Upper lobe of right lung (tissue), 1 donor: ENCODE measurements at regions not wholly inside any gene's neighbourhood (a gene's known extent, or its start where the extent isn't known, plus 50 kb on each side); places are given as distances from the start of the nearest gene placed in this dataset.
A peak's percentile ranks its signal among the peaks of the same experiment; 100 is the strongest.

ENCODE experiments used
- ATAC-seq: fragments of 200-7000 bp; cut with Tn5 transposase; one replicate; pipeline ENCODE4 v1.9.1; 2020; ENCODE audit warnings: mild to moderate bottlenecking, moderate library complexity
- DNase-seq: peaks from one replicate; pipeline ENCODE4 v3.0.0-alpha.2; 2020
- H3K27ac ChIP-seq: fragments of 200-600 bp; one replicate; pipeline ENCODE4 v1.8.0; 2022
- H3K27me3 ChIP-seq: fragments of 200-600 bp; one replicate; pipeline ENCODE4 v1.8.0; 2022; ENCODE audit warnings: mild to moderate bottlenecking
- H3K36me3 ChIP-seq: fragments of 200-600 bp; one replicate; pipeline ENCODE4 v1.8.0; 2022
- H3K4me1 ChIP-seq: fragments of 200-600 bp; one replicate; pipeline ENCODE4 v1.8.0; 2022
- H3K4me3 ChIP-seq: fragments of 200-600 bp; one replicate; pipeline ENCODE4 v1.8.0; 2022; ENCODE audit warnings: mild to moderate bottlenecking
- H3K9me3 ChIP-seq: fragments of 200-600 bp; one replicate; pipeline ENCODE4 v1.8.0; 2022
- intact Hi-C: fragments of 100-400 bp; cut with DNase I; formaldehyde crosslinking; loops from one replicate; pipeline ENCODE4 v1.11.0; 2022
- TF ChIP-seq, protein P1 (sequence below): fragments of 200-600 bp; IDR thresholded peaks from one replicate; pipeline ENCODE4 v1.8.0; 2022; ENCODE audit warnings: antibody characterized with exemption
- donor health status: DM: no; HTN: yes; CAD: no; lungs with severe emphysema.

DNA sequence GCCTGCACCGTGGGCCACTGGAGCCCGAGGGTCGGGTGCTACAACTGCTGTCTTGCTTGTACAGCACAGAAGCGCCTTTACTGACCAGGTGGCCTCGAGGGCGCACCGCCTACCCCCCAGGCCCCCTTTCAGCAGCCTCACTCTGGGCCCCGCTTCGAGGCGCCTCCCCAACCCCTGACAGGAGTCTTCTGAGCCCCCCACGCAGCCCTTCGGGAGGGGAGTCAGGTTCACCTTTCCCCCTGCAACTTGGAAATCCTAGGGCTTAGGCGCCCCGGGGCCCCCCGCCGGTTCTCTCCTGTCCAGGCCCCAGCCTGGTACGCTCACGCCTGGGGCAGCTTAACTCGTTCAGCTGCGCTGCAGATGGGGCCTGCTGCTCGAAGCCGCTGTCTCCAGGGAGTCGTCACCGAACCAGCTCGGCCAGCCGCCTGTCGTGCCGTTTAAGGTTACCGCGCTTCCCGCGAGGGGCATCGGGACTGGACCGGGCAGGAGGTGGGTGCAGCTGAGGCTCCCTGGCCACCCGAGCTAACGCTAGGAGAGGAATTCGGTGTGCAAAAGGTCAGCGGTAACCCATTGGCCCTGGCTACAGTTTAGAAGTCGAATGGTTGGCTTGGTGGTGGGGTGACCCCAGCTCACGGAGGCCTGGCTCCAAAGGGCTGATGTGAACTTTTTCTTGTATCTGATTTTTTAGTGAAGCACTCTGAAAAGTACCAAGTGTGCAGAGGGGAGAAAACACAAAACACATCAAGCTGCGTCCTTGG is 58.9 kb upstream of the BCOR start:
- Histone ChIP-seq H3K4me1 (peaks cover 4% of the 10 kb centered on the region), H3K9me3 (no peaks in the 10 kb centered on the region), H3K27ac (no peak overlapping the region), H3K4me3 (no peak overlapping the region), H3K36me3 (no peaks in the 10 kb centered on the region), H3K27me3 (no peaks in the 10 kb centered on the region)
- DNase-seq (no peak), ATAC-seq (no peak)
- TF ChIP-seq, protein P1, sequence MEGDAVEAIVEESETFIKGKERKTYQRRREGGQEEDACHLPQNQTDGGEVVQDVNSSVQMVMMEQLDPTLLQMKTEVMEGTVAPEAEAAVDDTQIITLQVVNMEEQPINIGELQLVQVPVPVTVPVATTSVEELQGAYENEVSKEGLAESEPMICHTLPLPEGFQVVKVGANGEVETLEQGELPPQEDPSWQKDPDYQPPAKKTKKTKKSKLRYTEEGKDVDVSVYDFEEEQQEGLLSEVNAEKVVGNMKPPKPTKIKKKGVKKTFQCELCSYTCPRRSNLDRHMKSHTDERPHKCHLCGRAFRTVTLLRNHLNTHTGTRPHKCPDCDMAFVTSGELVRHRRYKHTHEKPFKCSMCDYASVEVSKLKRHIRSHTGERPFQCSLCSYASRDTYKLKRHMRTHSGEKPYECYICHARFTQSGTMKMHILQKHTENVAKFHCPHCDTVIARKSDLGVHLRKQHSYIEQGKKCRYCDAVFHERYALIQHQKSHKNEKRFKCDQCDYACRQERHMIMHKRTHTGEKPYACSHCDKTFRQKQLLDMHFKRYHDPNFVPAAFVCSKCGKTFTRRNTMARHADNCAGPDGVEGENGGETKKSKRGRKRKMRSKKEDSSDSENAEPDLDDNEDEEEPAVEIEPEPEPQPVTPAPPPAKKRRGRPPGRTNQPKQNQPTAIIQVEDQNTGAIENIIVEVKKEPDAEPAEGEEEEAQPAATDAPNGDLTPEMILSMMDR, result no peak
- intact Hi-C loops, result loop anchor here (10.0 kb wide), 1 partner anchor 52 kb away; no protein-coding TSS in a partner anchor

DNA sequence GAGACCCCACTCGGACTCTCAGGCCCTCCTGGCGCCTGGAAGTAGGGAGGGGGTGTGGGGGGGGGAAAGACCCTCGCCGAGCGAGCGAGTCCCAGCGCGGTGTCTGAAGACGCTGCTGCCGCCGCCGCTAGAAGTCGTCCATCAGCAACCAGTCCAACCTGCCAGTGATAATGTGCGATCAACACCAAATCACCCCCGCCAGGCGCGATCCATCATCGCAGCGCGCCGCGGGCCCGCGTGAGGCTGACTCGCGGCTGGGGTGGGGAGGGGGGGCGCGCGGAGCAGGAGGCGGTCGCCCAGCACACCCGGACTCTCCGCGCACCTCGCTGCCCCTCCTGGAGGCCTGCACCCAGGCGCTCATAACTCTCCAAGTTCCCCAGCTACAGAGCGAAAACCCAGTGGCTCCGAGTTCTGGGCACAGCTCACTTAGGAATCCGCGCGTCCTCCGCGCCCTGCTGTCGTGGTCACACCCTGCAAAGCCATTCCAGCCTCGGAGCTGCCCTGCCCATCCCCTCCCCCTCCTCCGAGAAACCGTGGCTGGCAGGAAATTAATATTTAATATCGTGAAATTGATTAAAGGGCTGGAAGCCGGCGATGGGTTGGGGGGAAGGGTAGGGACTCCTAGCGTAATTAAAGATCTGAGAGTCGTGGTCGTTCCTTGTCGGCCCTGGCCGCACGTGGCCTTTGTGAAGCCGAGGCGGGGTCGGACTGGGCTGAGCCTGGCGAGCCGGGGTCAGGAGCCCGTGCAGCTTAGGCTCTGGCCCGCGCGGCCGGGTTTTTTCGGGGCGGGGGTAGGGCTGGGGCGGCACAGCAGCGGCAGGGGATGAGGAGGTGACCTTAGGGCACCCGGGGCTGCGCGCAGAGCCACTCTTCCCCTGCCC is 58.1 kb upstream of the BCOR start:
- Histone ChIP-seq H3K4me1 (peaks cover 4% of the 10 kb centered on the region), H3K36me3 (no peaks in the 10 kb centered on the region), H3K27me3 (no peaks in the 10 kb centered on the region), H3K4me3 (peak overlapping the region; percentile 45), H3K9me3 (no peaks in the 10 kb centered on the region), H3K27ac (peak overlapping the region; percentile 65)
- intact Hi-C loops, result loop anchor here (10.0 kb wide), 1 partner anchor 51 kb away; no protein-coding TSS in a partner anchor
- TF ChIP-seq, protein P1, result no peak
- ATAC-seq (no peak), DNase-seq (no peak)

DNA sequence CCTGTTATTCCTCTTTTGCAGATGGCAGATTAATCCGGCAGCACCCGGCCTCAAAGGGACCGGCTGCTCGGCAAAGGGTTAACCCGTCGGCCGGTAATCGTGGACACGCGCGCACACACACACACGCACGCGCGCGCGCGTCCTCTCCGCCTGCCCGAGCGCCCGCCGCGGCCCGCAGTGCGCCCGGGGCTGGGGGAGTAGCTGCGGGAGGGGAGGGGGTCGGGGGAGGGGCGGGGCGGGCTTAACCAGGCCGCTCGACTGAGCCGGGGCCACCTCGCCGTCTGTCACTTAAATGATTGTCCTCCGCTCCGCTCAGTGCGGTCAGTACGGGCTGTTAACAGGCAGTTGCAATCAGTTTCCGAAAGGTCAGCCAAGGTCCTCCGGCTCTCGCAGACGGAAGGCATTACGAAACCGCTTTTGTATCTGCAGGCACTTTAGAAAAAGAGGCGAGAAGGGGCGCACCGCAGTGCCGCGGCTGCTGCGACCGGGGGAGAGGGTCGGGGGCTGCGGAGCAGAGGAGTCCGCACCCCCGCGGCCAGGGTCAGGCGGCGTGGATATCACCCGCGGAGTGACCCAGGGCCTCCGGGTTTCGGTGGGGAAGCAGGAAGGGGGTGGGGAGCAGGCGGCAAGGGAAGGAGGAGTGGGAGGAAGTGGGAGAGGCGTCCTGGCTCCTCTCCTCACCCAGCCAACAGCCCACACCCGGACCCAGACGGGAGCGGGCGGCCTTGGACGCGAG is 57.3 kb upstream of the BCOR start:
- Histone ChIP-seq H3K27me3 (no peaks in the 10 kb centered on the region), H3K4me3 (peak overlapping the region; percentile 45), H3K4me1 (peaks cover 4% of the 10 kb centered on the region), H3K27ac (peak overlapping the region; percentile 65), H3K36me3 (no peaks in the 10 kb centered on the region), H3K9me3 (no peaks in the 10 kb centered on the region)
- TF ChIP-seq, protein P1, result no peak
- intact Hi-C loops, result loop anchor here (10.0 kb wide), 1 partner anchor 50 kb away; no protein-coding TSS in a partner anchor
- DNase-seq, result peak; percentile 77
- peak; percentile 60 for ATAC-seq

DNA sequence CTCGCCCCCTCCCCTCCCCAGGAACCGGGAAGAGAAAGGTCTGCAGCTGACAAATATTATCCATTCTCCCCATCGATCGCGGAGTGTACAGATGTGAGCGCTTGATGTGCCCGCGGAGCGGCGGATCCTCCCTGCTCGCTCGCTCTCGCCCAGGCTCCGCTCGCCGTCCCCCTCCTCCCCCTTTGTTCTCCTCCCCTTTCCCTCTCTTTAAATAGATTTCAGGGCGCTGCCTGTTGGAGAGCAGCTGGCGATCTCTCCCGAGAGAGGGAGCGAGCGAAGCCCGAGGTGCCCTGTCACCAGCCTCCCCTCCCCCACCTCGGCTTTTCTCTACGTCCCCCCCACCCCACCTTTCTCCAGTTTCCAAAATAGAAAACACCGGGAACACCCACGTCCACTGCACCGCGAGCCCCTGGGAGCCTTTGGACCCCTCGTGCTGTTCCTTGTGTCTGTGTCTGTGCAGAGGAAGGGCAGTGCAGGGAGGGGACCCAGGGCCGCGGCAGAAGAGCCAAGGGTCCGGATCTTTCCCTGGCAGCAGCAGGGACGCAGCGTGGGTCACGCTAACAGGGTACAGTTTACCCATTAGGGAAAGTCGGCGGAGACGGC is 56.6 kb upstream of the BCOR start:
- H3K36me3 ChIP-seq, result no peaks in the 10 kb centered on the region
- intact Hi-C loops, result loop anchor here (10.0 kb wide), 1 partner anchor 50 kb away; no protein-coding TSS in a partner anchor
- H3K27me3 ChIP-seq, result no peaks in the 10 kb centered on the region
- no peak overlapping the region for H3K27ac ChIP-seq
- peak overlapping the region; percentile 45 for H3K4me3 ChIP-seq
- DNase-seq, result no peak
- peak; percentile 5 for ATAC-seq
- peaks cover 4% of the 10 kb centered on the region for H3K4me1 ChIP-seq
- TF ChIP-seq, protein P1, result no peak
- no peaks in the 10 kb centered on the region for H3K9me3 ChIP-seq
